Vagina (tissue), 2 donors: ENCODE measurements at regions not wholly inside any gene's neighbourhood (a gene's known extent, or its start where the extent isn't known, plus 50 kb on each side); places are given as distances from the start of the nearest gene placed in this dataset.

Experiments used
- POLR2A ChIP-seq, 2 donors: fragments of 450-650 bp; IDR thresholded peaks; one replicate each; pipeline ENCODE4 v1.6.1; 2017; ENCODE audit warnings: antibody characterized with exemption in 2 of 2, mild to moderate bottlenecking in 2 of 2, moderate library complexity in 2 of 2
- POLR2AphosphoS5 ChIP-seq, 2 donors: sonication (generic); formaldehyde crosslinking; IDR thresholded peaks; one replicate each; pipeline ENCODE4 v1.9.0; 2017; ENCODE audit warnings: antibody characterized with exemption in 2 of 2, mild to moderate bottlenecking in 2 of 2, low read depth in 1 of 2; ENCODE audit not compliant: insufficient read depth in 1 of 2
- TF ChIP-seq, protein P1 (sequence below), 3 experiments: fragments of 450-650 bp in 2 of 3; fragments of 200-600 bp in 1 of 3; sonication (generic) in 1 of 3; IDR thresholded peaks; one replicate each; pipeline ENCODE4 v1.5.1; 2017 to 2019; ENCODE audit warnings: antibody characterized with exemption in 3 of 3, mild to moderate bottlenecking in 2 of 3, moderate library complexity in 2 of 3

GRCh38 chr4:12958436-12958835 lies 525.7 kb downstream of the RAB28 start:
- TF ChIP-seq POLR2A (IDR thresholded peaks at IDR 0.05) (no peak), POLR2AphosphoS5 (IDR thresholded peaks at IDR 0.05; ENCODE audit: insufficient read depth in 1 of 2, low read depth in 1 of 2) (no peak)
- TF ChIP-seq, protein P1, sequence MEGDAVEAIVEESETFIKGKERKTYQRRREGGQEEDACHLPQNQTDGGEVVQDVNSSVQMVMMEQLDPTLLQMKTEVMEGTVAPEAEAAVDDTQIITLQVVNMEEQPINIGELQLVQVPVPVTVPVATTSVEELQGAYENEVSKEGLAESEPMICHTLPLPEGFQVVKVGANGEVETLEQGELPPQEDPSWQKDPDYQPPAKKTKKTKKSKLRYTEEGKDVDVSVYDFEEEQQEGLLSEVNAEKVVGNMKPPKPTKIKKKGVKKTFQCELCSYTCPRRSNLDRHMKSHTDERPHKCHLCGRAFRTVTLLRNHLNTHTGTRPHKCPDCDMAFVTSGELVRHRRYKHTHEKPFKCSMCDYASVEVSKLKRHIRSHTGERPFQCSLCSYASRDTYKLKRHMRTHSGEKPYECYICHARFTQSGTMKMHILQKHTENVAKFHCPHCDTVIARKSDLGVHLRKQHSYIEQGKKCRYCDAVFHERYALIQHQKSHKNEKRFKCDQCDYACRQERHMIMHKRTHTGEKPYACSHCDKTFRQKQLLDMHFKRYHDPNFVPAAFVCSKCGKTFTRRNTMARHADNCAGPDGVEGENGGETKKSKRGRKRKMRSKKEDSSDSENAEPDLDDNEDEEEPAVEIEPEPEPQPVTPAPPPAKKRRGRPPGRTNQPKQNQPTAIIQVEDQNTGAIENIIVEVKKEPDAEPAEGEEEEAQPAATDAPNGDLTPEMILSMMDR (IDR thresholded peaks at IDR 0.05) = no peak
